ENCODE measurements at regions not wholly inside any gene's neighbourhood (a gene's known extent, or its start where the extent isn't known, plus 50 kb on each side); places are given as distances from the start of the nearest gene placed in this dataset.
"Not testable (repeated sequence)": the region's sequence is repeated elsewhere in the genome, so short reads cannot be mapped to it uniquely, and the experiment has no call there.

GRCh38 chr5:38794037-38794436 is 51.8 kb upstream of the OSMR start:
- H3K4me3 Mint-ChIP-seq, H3K27ac Mint-ChIP-seq: not testable (repeated sequence)

GRCh38 chr5:38794986-38795385 is 50.8 kb upstream of the OSMR start:
- no peak overlapping the region for H3K4me3 Mint-ChIP-seq
- no peaks in the 10 kb centered on the region for H3K36me3 Mint-ChIP-seq (ENCODE audit: low read depth)
- no peak for DNase-seq (ENCODE audit: low spot score)
- H3K27me3 Mint-ChIP-seq (ENCODE audit: low read depth), result no peaks in the 10 kb centered on the region
- H3K27ac Mint-ChIP-seq, result no peak overlapping the region
- no peaks in the 10 kb centered on the region for H3K9me3 Mint-ChIP-seq
- no peaks in the 10 kb centered on the region for H3K4me1 Mint-ChIP-seq (ENCODE audit: low read depth)

More at GRCh38 chr5:38794037-38794436, 51.8 kb upstream of the OSMR start:
- H3K27me3 Mint-ChIP-seq (ENCODE audit: low read depth); H3K9me3 Mint-ChIP-seq; H3K4me1 Mint-ChIP-seq (ENCODE audit: low read depth); DNase-seq (ENCODE audit: low spot score); H3K36me3 Mint-ChIP-seq (ENCODE audit: low read depth): not testable (repeated sequence)

GRCh38 chr5:38795986-38796741 is 49.6 kb upstream of the OSMR start:
- no peaks in the 10 kb centered on the region for H3K9me3 Mint-ChIP-seq
- H3K27me3 Mint-ChIP-seq (ENCODE audit: low read depth), result no peaks in the 10 kb centered on the region

More at GRCh38 chr5:38795986-38796741, 49.6 kb upstream of the OSMR start:
- Mint-ChIP-seq H3K36me3 (ENCODE audit: low read depth) (no peaks in the 10 kb centered on the region), H3K27ac (no peak overlapping the region), H3K4me1 (ENCODE audit: low read depth) (no peaks in the 10 kb centered on the region), H3K4me3 (no peak overlapping the region)
- DNase-seq (ENCODE audit: low spot score), result no peak

Data from T-helper 2 cell treated with Interferon-gamma antibody and Interleukin-4, amounts not matched to agents 5 μg/mL and 100 μg/mL, for 36 hours (primary cell).